ENCODE measurements at regions not wholly inside any gene's neighbourhood (a gene's known extent, or its start where the extent isn't known, plus 50 kb on each side); places are given as distances from the start of the nearest gene placed in this dataset.
"Not testable (repeated sequence)": the region's sequence is repeated elsewhere in the genome, so short reads cannot be mapped to it uniquely, and the experiment has no call there.

- Histone ChIP-seq H3K4me3 (no peak overlapping the region), H3K36me3 (no peaks in the 10 kb centered on the region), H3K27ac (no peak overlapping the region), H3K4me1 (ENCODE audit: insufficient read depth) (no peaks in the 10 kb centered on the region), H3K9me3 (no peaks in the 10 kb centered on the region), H3K27me3 (no peaks in the 10 kb centered on the region)
- 39 to 64% (median 52%) methylated on average over 3 of the region's 3 CpGs for WGBS, 3 donors
- intact Hi-C loops (cut with DNase I): no loop called here
- DNase-seq: no peak
- no peak for TF ChIP-seq POLR2A (IDR thresholded peaks at IDR 0.05)
- TF ChIP-seq, protein P1, sequence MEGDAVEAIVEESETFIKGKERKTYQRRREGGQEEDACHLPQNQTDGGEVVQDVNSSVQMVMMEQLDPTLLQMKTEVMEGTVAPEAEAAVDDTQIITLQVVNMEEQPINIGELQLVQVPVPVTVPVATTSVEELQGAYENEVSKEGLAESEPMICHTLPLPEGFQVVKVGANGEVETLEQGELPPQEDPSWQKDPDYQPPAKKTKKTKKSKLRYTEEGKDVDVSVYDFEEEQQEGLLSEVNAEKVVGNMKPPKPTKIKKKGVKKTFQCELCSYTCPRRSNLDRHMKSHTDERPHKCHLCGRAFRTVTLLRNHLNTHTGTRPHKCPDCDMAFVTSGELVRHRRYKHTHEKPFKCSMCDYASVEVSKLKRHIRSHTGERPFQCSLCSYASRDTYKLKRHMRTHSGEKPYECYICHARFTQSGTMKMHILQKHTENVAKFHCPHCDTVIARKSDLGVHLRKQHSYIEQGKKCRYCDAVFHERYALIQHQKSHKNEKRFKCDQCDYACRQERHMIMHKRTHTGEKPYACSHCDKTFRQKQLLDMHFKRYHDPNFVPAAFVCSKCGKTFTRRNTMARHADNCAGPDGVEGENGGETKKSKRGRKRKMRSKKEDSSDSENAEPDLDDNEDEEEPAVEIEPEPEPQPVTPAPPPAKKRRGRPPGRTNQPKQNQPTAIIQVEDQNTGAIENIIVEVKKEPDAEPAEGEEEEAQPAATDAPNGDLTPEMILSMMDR (IDR thresholded peaks at IDR 0.05): no peak
- TF ChIP-seq EP300 (IDR thresholded peaks at IDR 0.05): no peak
These were observed 59.5 kb upstream of the MBOAT1 start for GRCh38 chr6:20271818-20272217.

GRCh38 chr6:20274137-20274536 is 61.9 kb upstream of the MBOAT1 start:
- intact Hi-C loops (cut with DNase I): no loop called here
- no peak for DNase-seq
- TF ChIP-seq EP300 (IDR thresholded peaks at IDR 0.05): no peak
- TF ChIP-seq, protein P1 (IDR thresholded peaks at IDR 0.05): no peak
- TF ChIP-seq POLR2A (IDR thresholded peaks at IDR 0.05): no peak
- 88 to 95% (median 92%) methylated on average over 4 of the region's 4 CpGs for WGBS, 3 donors
- Histone ChIP-seq H3K36me3 (no peaks in the 10 kb centered on the region), H3K4me3 (no peak overlapping the region), H3K4me1 (ENCODE audit: insufficient read depth) (no peaks in the 10 kb centered on the region), H3K27ac (no peak overlapping the region), H3K9me3 (no peaks in the 10 kb centered on the region), H3K27me3 (no peaks in the 10 kb centered on the region)

GRCh38 chr6:20275837-20276236 is 63.6 kb upstream of the MBOAT1 start:
- DNase-seq; H3K36me3 ChIP-seq; intact Hi-C loops (cut with DNase I); H3K27me3 ChIP-seq; H3K9me3 ChIP-seq; H3K4me1 ChIP-seq (ENCODE audit: insufficient read depth); H3K4me3 ChIP-seq; H3K27ac ChIP-seq: not testable (repeated sequence)
- WGBS, 3 donors: 94 to 96% (median 96%) methylated on average over 2 of the region's 2 CpGs

DNA sequence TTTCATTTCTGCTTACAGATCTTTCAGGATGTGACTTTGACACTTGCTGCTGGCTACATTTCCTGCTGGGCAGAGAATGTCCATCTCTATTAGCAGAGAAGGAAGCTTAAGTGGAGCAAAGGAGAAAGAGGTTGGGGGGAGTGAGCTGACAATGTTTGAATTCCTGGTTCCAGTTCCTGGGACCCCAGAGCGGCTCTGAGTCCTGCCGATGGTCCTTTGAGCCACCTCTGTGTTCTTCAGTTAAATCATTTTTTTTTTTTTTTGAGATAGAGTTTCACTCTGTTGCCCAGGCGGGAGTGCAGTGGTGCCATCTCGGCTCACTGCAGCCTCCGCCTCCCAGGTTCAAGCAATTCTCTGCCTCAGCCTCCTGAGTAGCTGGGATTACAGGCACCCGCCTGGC is 65.5 kb upstream of the MBOAT1 start:
- H3K9me3 ChIP-seq; DNase-seq; H3K36me3 ChIP-seq; H3K27ac ChIP-seq; H3K27me3 ChIP-seq; H3K4me3 ChIP-seq; H3K4me1 ChIP-seq (ENCODE audit: insufficient read depth); intact Hi-C loops (cut with DNase I): not testable (repeated sequence)
- WGBS, 3 donors: 77 to 87% (median 83%) methylated on average over 6 of the region's 6 CpGs

GRCh38 chr6:20279051-20279450 is 66.8 kb upstream of the MBOAT1 start:
- DNase-seq: no peak
- Histone ChIP-seq H3K9me3 (no peaks in the 10 kb centered on the region), H3K36me3 (no peaks in the 10 kb centered on the region), H3K4me3 (no peak overlapping the region), H3K27me3 (no peaks in the 10 kb centered on the region), H3K4me1 (ENCODE audit: insufficient read depth) (no peaks in the 10 kb centered on the region), H3K27ac (no peak overlapping the region)
- TF ChIP-seq, protein P1 (IDR thresholded peaks at IDR 0.05): no peak
- TF ChIP-seq EP300 (IDR thresholded peaks at IDR 0.05): no peak
- TF ChIP-seq POLR2A (IDR thresholded peaks at IDR 0.05): no peak
- intact Hi-C loops (cut with DNase I): no loop called here
- 73 to 86% (median 83%) methylated on average over 4 of the region's 4 CpGs for whole genome bisulfite sequencing, 3 donors
